BJ (cell line): ENCODE measurements at regions not wholly inside any gene's neighbourhood (a gene's known extent, or its start where the extent isn't known, plus 50 kb on each side); places are given as distances from the start of the nearest gene placed in this dataset.

Experiments used
- CTCF ChIA-PET: fragments of 350-600 bp; formaldehyde crosslinking; extraction: SDS; loops from one replicate; lab custom pipeline; 2021; ENCODE audit warnings: antibody characterized with exemption, inconsistent platforms; lab: Yijun Ruan, JAX
- POLR2A ChIA-PET: fragments of 300-600 bp; sonication (Branson Sonifier 250); formaldehyde crosslinking; extraction: SDS; loops from one replicate; lab custom pipeline; 2021; ENCODE audit warnings: antibody characterized with exemption; lab: Charles Lee
- DNase-seq: peaks from one replicate; pipeline ENCODE4 v3.0.0-alpha.2; 2011; ENCODE audit warnings: low read depth
- H3K27me3 ChIP-seq: 2 replicates; pipeline ENCODE4 v1.6.0; 2011; ENCODE audit warnings: low read length; ENCODE audit not compliant: control insufficient read depth, insufficient read depth
- H3K36me3 ChIP-seq: 2 replicates; pipeline ENCODE4 v1.5.1; 2011; ENCODE audit warnings: low read length; ENCODE audit not compliant: control insufficient read depth, insufficient read depth
- H3K4me3 ChIP-seq: 2 replicates; pipeline ENCODE4 v1.5.1; 2011; ENCODE audit warnings: low read depth, mild to moderate bottlenecking, control low read depth, low read length
- TF ChIP-seq, protein P1 (sequence below): IDR thresholded peaks from 2 replicates; pipeline ENCODE4 v1.5.1; 2011; ENCODE audit warnings: low read depth, mild to moderate bottlenecking, control low read depth, inconsistent platforms, low read length, moderate library complexity; ENCODE audit not compliant: insufficient read depth

DNA sequence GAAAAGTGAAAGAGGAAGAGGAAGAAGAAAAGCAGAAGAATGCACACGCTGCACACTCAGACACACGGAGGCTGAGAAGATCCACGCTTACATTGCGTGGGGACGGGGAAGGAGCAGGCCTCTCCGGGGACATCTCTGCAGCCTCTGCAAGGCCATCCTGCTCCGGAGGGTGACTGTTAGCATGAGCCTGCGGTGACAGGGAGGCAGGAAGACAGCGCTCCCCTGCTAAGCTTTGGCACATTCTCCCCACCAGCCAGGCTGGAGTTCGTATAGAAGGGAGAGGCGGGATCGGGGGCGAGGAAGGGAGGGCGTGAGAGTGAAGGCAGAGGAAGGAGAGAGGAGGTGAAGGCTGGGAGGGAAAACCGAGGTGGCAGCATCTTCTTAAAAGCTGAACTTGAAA, 366.0 kb upstream of the SHH start:
- H3K36me3 ChIP-seq = no peaks in the 10 kb centered on the region
- CTCF ChIA-PET = no interaction called here
- POLR2A ChIA-PET = no interaction called here
- H3K4me3 ChIP-seq = no peak overlapping the region
- DNase-seq = no peak
- no peaks in the 10 kb centered on the region for H3K27me3 ChIP-seq
- TF ChIP-seq, protein P1, sequence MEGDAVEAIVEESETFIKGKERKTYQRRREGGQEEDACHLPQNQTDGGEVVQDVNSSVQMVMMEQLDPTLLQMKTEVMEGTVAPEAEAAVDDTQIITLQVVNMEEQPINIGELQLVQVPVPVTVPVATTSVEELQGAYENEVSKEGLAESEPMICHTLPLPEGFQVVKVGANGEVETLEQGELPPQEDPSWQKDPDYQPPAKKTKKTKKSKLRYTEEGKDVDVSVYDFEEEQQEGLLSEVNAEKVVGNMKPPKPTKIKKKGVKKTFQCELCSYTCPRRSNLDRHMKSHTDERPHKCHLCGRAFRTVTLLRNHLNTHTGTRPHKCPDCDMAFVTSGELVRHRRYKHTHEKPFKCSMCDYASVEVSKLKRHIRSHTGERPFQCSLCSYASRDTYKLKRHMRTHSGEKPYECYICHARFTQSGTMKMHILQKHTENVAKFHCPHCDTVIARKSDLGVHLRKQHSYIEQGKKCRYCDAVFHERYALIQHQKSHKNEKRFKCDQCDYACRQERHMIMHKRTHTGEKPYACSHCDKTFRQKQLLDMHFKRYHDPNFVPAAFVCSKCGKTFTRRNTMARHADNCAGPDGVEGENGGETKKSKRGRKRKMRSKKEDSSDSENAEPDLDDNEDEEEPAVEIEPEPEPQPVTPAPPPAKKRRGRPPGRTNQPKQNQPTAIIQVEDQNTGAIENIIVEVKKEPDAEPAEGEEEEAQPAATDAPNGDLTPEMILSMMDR = no peak

GRCh38 chr7:156177422-156178055, 365.3 kb upstream of the SHH start:
- ChIA-PET CTCF (no interaction called here), POLR2A (no interaction called here)
- no peak for DNase-seq
- TF ChIP-seq, protein P1 = no peak
- no peak overlapping the region for H3K4me3 ChIP-seq
- no peaks in the 10 kb centered on the region for H3K36me3 ChIP-seq
- no peaks in the 10 kb centered on the region for H3K27me3 ChIP-seq

- TF ChIP-seq, protein P1 = no peak
- no peak for DNase-seq
- Histone ChIP-seq H3K36me3 (no peaks in the 10 kb centered on the region), H3K4me3 (no peak overlapping the region), H3K27me3 (no peaks in the 10 kb centered on the region)
- CTCF ChIA-PET = no interaction called here
- POLR2A ChIA-PET = no interaction called here
Measured at GRCh38 chr7:156176039-156176438, 363.8 kb upstream of the SHH start.

GRCh38 chr7:156175003-156175402, 362.7 kb upstream of the SHH start:
- DNase-seq = no peak
- POLR2A ChIA-PET = no interaction called here
- CTCF ChIA-PET = no interaction called here

DNA sequence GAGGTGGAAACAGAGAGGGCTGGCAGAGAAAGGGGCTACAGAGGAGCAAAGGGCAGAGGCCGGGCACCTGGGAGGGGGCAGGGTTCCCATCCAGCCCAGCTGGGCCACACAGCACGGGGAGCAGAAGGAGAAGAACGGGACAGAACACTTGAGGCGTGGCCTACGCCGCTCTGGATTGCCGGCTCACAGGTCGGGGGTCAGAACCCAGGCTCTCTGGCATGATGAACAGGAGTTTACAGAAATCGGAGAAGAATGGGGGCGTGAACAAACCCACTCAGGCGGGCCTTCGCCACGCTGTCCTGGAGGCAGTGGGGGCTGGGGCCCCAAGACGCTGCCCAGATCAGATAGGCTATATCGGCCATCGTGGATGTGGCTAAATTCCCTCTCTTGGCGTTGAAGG, 362.2 kb upstream of the SHH start:
- Histone ChIP-seq H3K4me3 (no peak overlapping the region), H3K27me3 (no peaks in the 10 kb centered on the region), H3K36me3 (no peaks in the 10 kb centered on the region)
- ChIA-PET CTCF (no interaction called here), POLR2A (no interaction called here)
- DNase-seq = no peak
- TF ChIP-seq, protein P1 = no peak

More at GRCh38 chr7:156175003-156175402, 362.7 kb upstream of the SHH start:
- H3K4me3 ChIP-seq = no peak overlapping the region
- no peaks in the 10 kb centered on the region for H3K36me3 ChIP-seq
- no peaks in the 10 kb centered on the region for H3K27me3 ChIP-seq
- TF ChIP-seq, protein P1 = no peak
